Kidney (tissue), 13 donors: ENCODE measurements at regions not wholly inside any gene's neighbourhood (a gene's known extent, or its start where the extent isn't known, plus 50 kb on each side); places are given as distances from the start of the nearest gene placed in this dataset.
A peak's percentile ranks its signal among the peaks of the same experiment; 100 is the strongest.

Source experiments
- DNase-seq, 5 donors: peaks; one replicate each; pipeline ENCODE4 v3.0.0-alpha.2; 2013 to 2020
- FAIRE-seq: peaks from 2 replicates; lab custom pipeline; 2012; peaks lifted over from hg19 to GRCh38; lab: Jason Lieb, UNC
- H3K27ac ChIP-seq, 2 donors: one replicate each; pipeline ENCODE4 v1.7.0; 2013; ENCODE audit warnings: low read depth in 2 of 2, low read length in 2 of 2, inconsistent platforms in 1 of 2
- H3K27me3 ChIP-seq: one replicate; pipeline ENCODE4 v1.7.1; 2013; ENCODE audit warnings: low read length, inconsistent platforms; ENCODE audit not compliant: control insufficient read depth, insufficient read depth
- H3K36me3 ChIP-seq, 3 donors: one replicate each; pipeline versions ENCODE4 v1.7.0 to v1.7.1; 2013; ENCODE audit warnings: low read length in 3 of 3, control low read depth in 1 of 3, inconsistent platforms in 1 of 3; ENCODE audit not compliant: insufficient read depth in 3 of 3, control insufficient read depth in 2 of 3
- H3K4me1 ChIP-seq, 3 donors: one replicate each; pipeline versions ENCODE4 v1.7.0 to v1.7.1; 2013; ENCODE audit warnings: low read length in 3 of 3, inconsistent platforms in 1 of 3, low read depth in 1 of 3; ENCODE audit not compliant: control insufficient read depth in 2 of 3, insufficient read depth in 2 of 3
- H3K4me3 ChIP-seq, 3 donors: one replicate each; pipeline versions ENCODE4 v1.7.0 to v1.8.1; 2013; ENCODE audit warnings: low read length in 3 of 3, control low read depth in 1 of 3, inconsistent platforms in 1 of 3
- H3K9ac ChIP-seq, 3 donors: one replicate each; pipeline versions ENCODE4 v1.7.0 to v1.7.1; 2013; ENCODE audit warnings: low read length in 3 of 3, control low read depth in 1 of 3, inconsistent platforms in 1 of 3
- H3K9me3 ChIP-seq, 3 donors: one replicate each; pipeline versions ENCODE4 v1.7.0 to v1.7.1; 2013; ENCODE audit warnings: low read length in 3 of 3, control low read depth in 1 of 3, inconsistent platforms in 1 of 3; ENCODE audit not compliant: control insufficient read depth in 2 of 3, insufficient read depth in 1 of 3
- CTCF ChIP-seq: IDR thresholded peaks from 3 replicates; pipeline ENCODE4 v1.5.1; 2012; ENCODE audit warnings: mild to moderate bottlenecking, moderate library complexity, borderline replicate concordance; ENCODE audit not compliant: insufficient read depth; ENCODE audit errors: extremely low read depth
- intact Hi-C: fragments of 100-400 bp; cut with DNase I; formaldehyde crosslinking; loops from one replicate; pipeline ENCODE4 v1.11.1; 2022
- donor health status: control.
- donor health status: control.
- donor health status: control.
- donor health status: control.
- donor health status: control.
- donor health status: DM: yes; HTN: yes; CAD: no.
- donor health status: Normal renal cell carcinoma (clear cell type).

GRCh38 chr18:77634494-77634893, 384.8 kb downstream of the GALR1 start:
- no peaks in the 10 kb centered on the region for H3K27me3 ChIP-seq
- no peak overlapping the region for H3K9ac ChIP-seq
- no peaks in the 10 kb centered on the region for H3K4me1 ChIP-seq
- DNase-seq (no peak), FAIRE-seq (no peak)
- no peaks in the 10 kb centered on the region for H3K36me3 ChIP-seq
- intact Hi-C loops: no loop called here
- no peak for TF ChIP-seq CTCF
- H3K27ac ChIP-seq: no peak overlapping the region
- H3K4me3 ChIP-seq: no peak overlapping the region
- no peaks in the 10 kb centered on the region for H3K9me3 ChIP-seq

- Histone ChIP-seq H3K4me3 (no peak overlapping the region), H3K27ac (no peak overlapping the region), H3K27me3 (no peaks in the 10 kb centered on the region), H3K9ac (no peak overlapping the region), H3K9me3 (no peaks in the 10 kb centered on the region), H3K4me1 (no peaks in the 10 kb centered on the region), H3K36me3 (no peaks in the 10 kb centered on the region)
- TF ChIP-seq CTCF: no peak
- FAIRE-seq (no peak), DNase-seq (peak in 3 of 5 donors; percentile 24 to 43 (median 39))
- intact Hi-C loops: no loop called here
Observed at GRCh38 chr18:77635451-77635850, 385.8 kb downstream of the GALR1 start.

- FAIRE-seq (no peak), DNase-seq (no peak)
- no peaks in the 10 kb centered on the region for H3K36me3 ChIP-seq
- H3K4me1 ChIP-seq: no peaks in the 10 kb centered on the region
- no peak overlapping the region for H3K27ac ChIP-seq
- no peaks in the 10 kb centered on the region for H3K9me3 ChIP-seq
- H3K27me3 ChIP-seq: no peaks in the 10 kb centered on the region
- H3K4me3 ChIP-seq: no peak overlapping the region
- no peak overlapping the region for H3K9ac ChIP-seq
- intact Hi-C loops: no loop called here
- TF ChIP-seq CTCF: no peak
Observed at GRCh38 chr18:77635858-77636257, 386.2 kb downstream of the GALR1 start.

- Histone ChIP-seq H3K9me3 (no peaks in the 10 kb centered on the region), H3K27me3 (no peaks in the 10 kb centered on the region), H3K36me3 (no peaks in the 10 kb centered on the region), H3K9ac (no peak overlapping the region), H3K4me3 (no peak overlapping the region), H3K27ac (no peak overlapping the region), H3K4me1 (no peaks in the 10 kb centered on the region)
- DNase-seq (no peak), FAIRE-seq (no peak)
- intact Hi-C loops: no loop called here
- TF ChIP-seq CTCF: no peak
Observed at GRCh38 chr18:77645170-77645872, 395.7 kb downstream of the GALR1 start.
